H9 (cell line): ENCODE measurements at regions not wholly inside any gene's neighbourhood (a gene's known extent, or its start where the extent isn't known, plus 50 kb on each side); places are given as distances from the start of the nearest gene placed in this dataset.

Experiments
- DNase-seq: peaks from one replicate; pipeline ENCODE4 v3.0.0-alpha.2; 2017
- H2AFZ ChIP-seq: one replicate; pipeline ENCODE4 v1.6.1; 2013; ENCODE audit warnings: mild to moderate bottlenecking, low read length, control low read depth, moderate library complexity
- H2AK5ac ChIP-seq: 2 replicates; pipeline ENCODE4 v1.6.1; 2013; ENCODE audit warnings: low read length, control low read depth, mixed read lengths; ENCODE audit not compliant: insufficient read length
- H2BK120ac ChIP-seq: one replicate; pipeline ENCODE4 v1.6.1; 2013; ENCODE audit warnings: low read depth, mild to moderate bottlenecking, low read length, control low read depth, inconsistent platforms; ENCODE audit not compliant: poor library complexity, severe bottlenecking
- H2BK12ac ChIP-seq: 2 replicates; pipeline ENCODE4 v1.6.1; 2013; ENCODE audit warnings: low read length, control low read depth, mixed read lengths, low read depth; ENCODE audit not compliant: insufficient read length
- H2BK15ac ChIP-seq: 2 replicates; pipeline ENCODE4 v1.6.1; 2013; ENCODE audit warnings: low read depth, low read length, control low read depth
- H2BK20ac ChIP-seq: one replicate; pipeline ENCODE4 v1.6.1; 2013; ENCODE audit warnings: low read depth, mild to moderate bottlenecking, low read length, control low read depth, inconsistent platforms; ENCODE audit not compliant: poor library complexity, severe bottlenecking
- H2BK5ac ChIP-seq: 2 replicates; pipeline ENCODE4 v1.6.1; 2013; ENCODE audit warnings: low read length, control low read depth, mixed read lengths; ENCODE audit not compliant: insufficient read length
- H3K14ac ChIP-seq: 2 replicates; pipeline ENCODE4 v1.6.1; 2013; ENCODE audit warnings: low read length, control low read depth; ENCODE audit not compliant: insufficient read depth
- H3K18ac ChIP-seq: 2 replicates; pipeline ENCODE4 v1.6.1; 2013; ENCODE audit warnings: low read depth, mild to moderate bottlenecking, mixed read lengths, low read length, control low read depth; ENCODE audit not compliant: insufficient read length
- H3K23ac ChIP-seq: 2 replicates; pipeline ENCODE4 v1.6.1; 2013; ENCODE audit warnings: low read length, control low read depth, mixed read lengths, low read depth; ENCODE audit not compliant: insufficient read length
- H3K23me2 ChIP-seq: 2 replicates; pipeline ENCODE4 v1.6.1; 2013; ENCODE audit warnings: low read depth, mild to moderate bottlenecking, mixed read lengths, low read length, control low read depth; ENCODE audit not compliant: insufficient read length, poor library complexity, severe bottlenecking
- H3K27ac ChIP-seq: 2 replicates; pipeline ENCODE4 v1.5.1; 2013; ENCODE audit warnings: low read length, control low read depth, mixed read lengths, low read depth; ENCODE audit not compliant: insufficient read length
- H3K27me3 ChIP-seq: 2 replicates; pipeline ENCODE4 v1.6.1; 2013; ENCODE audit warnings: low read length, control low read depth, inconsistent platforms; ENCODE audit not compliant: insufficient read depth
- H3K4ac ChIP-seq: 2 replicates; pipeline ENCODE4 v1.6.1; 2013; ENCODE audit warnings: low read depth, mild to moderate bottlenecking, control low read depth, inconsistent platforms, low read length, moderate library complexity
- H3K4me1 ChIP-seq: 2 replicates; pipeline ENCODE4 v1.6.1; 2013; ENCODE audit warnings: low read length, control low read depth, inconsistent platforms; ENCODE audit not compliant: insufficient read depth
- H3K4me2 ChIP-seq: 2 replicates; pipeline ENCODE4 v1.6.1; 2013; ENCODE audit warnings: low read length, control low read depth, mixed read lengths; ENCODE audit not compliant: insufficient read length, insufficient read depth
- H3K56ac ChIP-seq: 2 replicates; pipeline ENCODE4 v1.6.1; 2013; ENCODE audit warnings: low read depth, mild to moderate bottlenecking, mixed read lengths, low read length, control low read depth; ENCODE audit not compliant: insufficient read length
- H3K79me1 ChIP-seq: 2 replicates; pipeline ENCODE4 v1.6.1; 2013; ENCODE audit warnings: low read depth, mild to moderate bottlenecking, moderate library complexity, low read length, control low read depth, inconsistent platforms; ENCODE audit not compliant: insufficient read depth, poor library complexity, severe bottlenecking
- H3K79me2 ChIP-seq: 2 replicates; pipeline ENCODE4 v1.6.1; 2013; ENCODE audit warnings: low read length, control low read depth, inconsistent platforms; ENCODE audit not compliant: insufficient read depth
- H3K9ac ChIP-seq: 2 replicates; pipeline ENCODE4 v1.6.1; 2013; ENCODE audit warnings: low read length, control low read depth, mixed read lengths; ENCODE audit not compliant: insufficient read length; ENCODE audit errors: extremely low read depth
- H3K9me3 ChIP-seq: one replicate; pipeline ENCODE4 v1.6.1; 2013; ENCODE audit warnings: low read depth, low read length, inconsistent platforms; ENCODE audit not compliant: control insufficient read depth
- H3T11ph ChIP-seq: one replicate; pipeline ENCODE4 v1.6.1; 2013; ENCODE audit warnings: mild to moderate bottlenecking, low read length, control low read depth, inconsistent platforms
- H4K20me1 ChIP-seq: one replicate; pipeline ENCODE4 v1.6.1; 2013; ENCODE audit not compliant: control insufficient read depth, insufficient read length, insufficient read depth
- H4K5ac ChIP-seq: 2 replicates; pipeline ENCODE4 v1.6.1; 2013; ENCODE audit warnings: low read depth, mild to moderate bottlenecking, mixed read lengths, low read length, control low read depth; ENCODE audit not compliant: insufficient read length
- H4K8ac ChIP-seq: replicated peaks from 2 replicates; pipeline ENCODE4 v1.6.1; 2013; ENCODE audit warnings: low read length, control low read depth, mixed read lengths, low read depth; ENCODE audit not compliant: insufficient read length
- H4K91ac ChIP-seq: 2 replicates; pipeline ENCODE4 v1.6.1; 2013; ENCODE audit warnings: low read depth, mild to moderate bottlenecking, moderate library complexity, mixed read lengths, low read length, control low read depth; ENCODE audit not compliant: insufficient read length
- H3K27ac Mint-ChIP-seq, 3 experiments: 2 replicates in 2 of 3; 3 replicates in 1 of 3; pipeline ENCODE4 v1.8.0; 2020 to 2021; ENCODE audit warnings: mixed read lengths in 3 of 3, mild to moderate bottlenecking in 1 of 3, moderate library complexity in 1 of 3
- H3K27me3 Mint-ChIP-seq: 2 replicates; pipeline ENCODE4 v1.8.0; 2021; ENCODE audit warnings: low read depth, mild to moderate bottlenecking, moderate library complexity, mixed read lengths
- H3K36me3 Mint-ChIP-seq, 3 experiments: 2 replicates in 2 of 3; 3 replicates in 1 of 3; pipeline ENCODE4 v1.8.0; 2020 to 2021; ENCODE audit warnings: low read depth in 3 of 3, mixed read lengths in 3 of 3; ENCODE audit not compliant: insufficient read depth in 1 of 3
- H3K4me1 Mint-ChIP-seq, 2 experiments: 2 replicates each; pipeline ENCODE4 v1.8.0; 2020; ENCODE audit warnings: mixed read lengths in 2 of 2
- H3K4me3 Mint-ChIP-seq, 2 experiments: 2 replicates in 1 of 2; 3 replicates in 1 of 2; pipeline ENCODE4 v1.8.0; 2020 to 2021; ENCODE audit warnings: mild to moderate bottlenecking in 2 of 2, mixed read lengths in 2 of 2, moderate library complexity in 1 of 2
- H3K9me3 Mint-ChIP-seq, 2 experiments: 2 replicates in 1 of 2; 3 replicates in 1 of 2; pipeline ENCODE4 v1.8.0; 2020; ENCODE audit warnings: mild to moderate bottlenecking in 2 of 2, mixed read lengths in 2 of 2, moderate library complexity in 1 of 2
- TF ChIP-seq, protein P1 (sequence below): fragments of 200-600 bp; sonication (generic); conservative IDR thresholded peaks from 3 replicates; pipeline ENCODE4 v1.8.0; 2021; ENCODE audit warnings: antibody characterized with exemption, mild to moderate bottlenecking

DNA sequence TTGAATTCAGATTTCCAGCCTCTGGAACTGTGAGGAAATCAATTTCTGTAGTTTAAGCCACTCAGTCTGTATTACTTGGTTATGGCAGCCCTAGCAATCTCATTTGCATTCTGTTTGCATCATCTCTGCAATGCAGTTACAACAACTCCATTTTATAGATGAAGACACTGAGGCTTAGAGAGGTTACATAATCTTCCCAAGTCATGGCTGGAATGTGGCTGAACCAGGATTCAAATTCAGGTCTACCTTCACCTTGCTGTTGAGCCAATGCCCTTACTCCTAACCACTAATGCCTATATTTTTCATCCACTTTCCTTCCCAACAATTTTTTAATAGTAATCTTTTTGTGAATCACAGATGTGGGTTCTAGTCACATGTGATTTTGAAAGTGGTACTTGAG, 469.8 kb upstream of the CCL2 start:
- Histone ChIP-seq H4K8ac (no peak overlapping the region), H3K9me3 (no peaks in the 10 kb centered on the region), H3K27me3 (no peaks in the 10 kb centered on the region; the same call in 1 of the 2 replicates), H4K20me1 (no peaks in the 10 kb centered on the region), H3K79me1 (no peaks in the 10 kb centered on the region), H3K18ac (no peak overlapping the region), H2BK20ac (no peak overlapping the region), H3K9ac (no peak overlapping the region), H4K91ac (no peak overlapping the region), H3K56ac (no peak overlapping the region), H3K4ac (no peak overlapping the region), H3K14ac (no peak overlapping the region), H3K23me2 (no peaks in the 10 kb centered on the region), H2BK12ac (no peak overlapping the region), H2BK120ac (no peak overlapping the region), H2BK15ac (no peak overlapping the region), H2AFZ (no peak overlapping the region), H3K4me1 (no peaks in the 10 kb centered on the region), H2BK5ac (no peak overlapping the region), H3K23ac (no peak overlapping the region), H3K79me2 (no peaks in the 10 kb centered on the region), H4K5ac (no peak overlapping the region), H2AK5ac (no peak overlapping the region), H3T11ph (no peak overlapping the region), H3K27ac (no peak overlapping the region), H3K4me2 (no peak overlapping the region)
- Mint-ChIP-seq H3K36me3 (no peaks in the 10 kb centered on the region), H3K9me3 (no peaks in the 10 kb centered on the region), H3K4me1 (no peaks in the 10 kb centered on the region), H3K27me3 (peaks cover 4% of the 10 kb centered on the region; the same call in 1 of the 2 replicates), H3K4me3 (no peak overlapping the region), H3K27ac (no peak overlapping the region)
- TF ChIP-seq, protein P1, sequence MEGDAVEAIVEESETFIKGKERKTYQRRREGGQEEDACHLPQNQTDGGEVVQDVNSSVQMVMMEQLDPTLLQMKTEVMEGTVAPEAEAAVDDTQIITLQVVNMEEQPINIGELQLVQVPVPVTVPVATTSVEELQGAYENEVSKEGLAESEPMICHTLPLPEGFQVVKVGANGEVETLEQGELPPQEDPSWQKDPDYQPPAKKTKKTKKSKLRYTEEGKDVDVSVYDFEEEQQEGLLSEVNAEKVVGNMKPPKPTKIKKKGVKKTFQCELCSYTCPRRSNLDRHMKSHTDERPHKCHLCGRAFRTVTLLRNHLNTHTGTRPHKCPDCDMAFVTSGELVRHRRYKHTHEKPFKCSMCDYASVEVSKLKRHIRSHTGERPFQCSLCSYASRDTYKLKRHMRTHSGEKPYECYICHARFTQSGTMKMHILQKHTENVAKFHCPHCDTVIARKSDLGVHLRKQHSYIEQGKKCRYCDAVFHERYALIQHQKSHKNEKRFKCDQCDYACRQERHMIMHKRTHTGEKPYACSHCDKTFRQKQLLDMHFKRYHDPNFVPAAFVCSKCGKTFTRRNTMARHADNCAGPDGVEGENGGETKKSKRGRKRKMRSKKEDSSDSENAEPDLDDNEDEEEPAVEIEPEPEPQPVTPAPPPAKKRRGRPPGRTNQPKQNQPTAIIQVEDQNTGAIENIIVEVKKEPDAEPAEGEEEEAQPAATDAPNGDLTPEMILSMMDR = no peak
- DNase-seq = no peak
